ENCODE measurements at regions not wholly inside any gene's neighbourhood (a gene's known extent, or its start where the extent isn't known, plus 50 kb on each side); places are given as distances from the start of the nearest gene placed in this dataset.

GRCh38 chr2:222050981-222051380, 247.8 kb downstream of the PAX3 start:
- TF ChIP-seq CTCF (IDR thresholded peaks at IDR 0.05 in 2 of 3, conservative IDR thresholded peaks at IDR 0.05 in 1 of 3; ENCODE audit: borderline replicate concordance in 1 of 3, insufficient read depth in 1 of 3, low read depth in 2 of 3, low read length in 2 of 3) (no peak), TCF7L2 (IDR thresholded peaks at IDR 0.05; ENCODE audit: borderline replicate concordance, extremely low read depth, insufficient read depth, insufficient read length) (no peak), REST (IDR thresholded peaks at IDR 0.05; ENCODE audit: low read depth) (no peak), POLR2AphosphoS5 (IDR thresholded peaks at IDR 0.05; ENCODE audit: low read depth, low read length) (no peak), FOSL1 (IDR thresholded peaks at IDR 0.05; ENCODE audit: low read depth) (no peak), ZFX (IDR thresholded peaks at IDR 0.05) (no peak), EZH2 (IDR thresholded peaks at IDR 0.05) (no peak), POLR2A (IDR thresholded peaks at IDR 0.05; ENCODE audit: borderline replicate concordance, extremely low read depth, insufficient read depth, insufficient read length) (no peak)

Measured in HCT116 (cell line).